Subcutaneous abdominal adipose tissue (tissue), 5 donors: ENCODE measurements at regions not wholly inside any gene's neighbourhood (a gene's known extent, or its start where the extent isn't known, plus 50 kb on each side); places are given as distances from the start of the nearest gene placed in this dataset.

Experiments used
- H3K27ac ChIP-seq: one replicate; pipeline ENCODE4 v1.7.0; 2013; ENCODE audit warnings: low read depth, mild to moderate bottlenecking, inconsistent platforms, low read length, moderate library complexity
- H3K27me3 ChIP-seq, 5 donors: one replicate each; pipeline ENCODE4 v1.7.0; 2013; ENCODE audit warnings: low read length in 5 of 5, inconsistent platforms in 1 of 5; ENCODE audit not compliant: control insufficient read depth in 5 of 5, insufficient read depth in 4 of 5
- H3K36me3 ChIP-seq, 5 donors: one replicate each; pipeline ENCODE4 v1.7.0; 2013; ENCODE audit warnings: low read length in 5 of 5; ENCODE audit not compliant: control insufficient read depth in 5 of 5, insufficient read depth in 5 of 5
- H3K4me1 ChIP-seq, 5 donors: one replicate each; pipeline ENCODE4 v1.7.0; 2013; ENCODE audit warnings: low read length in 5 of 5, mild to moderate bottlenecking in 3 of 5, moderate library complexity in 1 of 5; ENCODE audit not compliant: control insufficient read depth in 5 of 5, insufficient read depth in 5 of 5
- H3K4me3 ChIP-seq, 5 donors: one replicate each; pipeline ENCODE4 v1.7.0; 2013; ENCODE audit warnings: low read length in 5 of 5, low read depth in 1 of 5
- H3K9ac ChIP-seq, 5 donors: one replicate each; pipeline ENCODE4 v1.7.0; 2013; ENCODE audit warnings: low read length in 5 of 5, mild to moderate bottlenecking in 4 of 5, moderate library complexity in 3 of 5
- H3K9me3 ChIP-seq, 5 donors: one replicate each; pipeline ENCODE4 v1.7.0; 2013; ENCODE audit warnings: low read length in 5 of 5; ENCODE audit not compliant: control insufficient read depth in 5 of 5
- donor health status: healthy.
- donor health status: healthy.
- donor health status: healthy.
- donor health status: healthy.
- donor health status: healthy.

- Histone ChIP-seq H3K27me3 (no peaks in the 10 kb centered on the region), H3K36me3 (no peaks in the 10 kb centered on the region), H3K27ac (no peak overlapping the region), H3K9ac (no peak overlapping the region), H3K9me3 (peaks cover 0 to 19% (median 9%) of the 10 kb centered on the region in 5 donors), H3K4me1 (no peaks in the 10 kb centered on the region), H3K4me3 (no peak overlapping the region)
Measured at GRCh38 chr4:159422626-159423025, 319.7 kb downstream of the RAPGEF2 start.

DNA sequence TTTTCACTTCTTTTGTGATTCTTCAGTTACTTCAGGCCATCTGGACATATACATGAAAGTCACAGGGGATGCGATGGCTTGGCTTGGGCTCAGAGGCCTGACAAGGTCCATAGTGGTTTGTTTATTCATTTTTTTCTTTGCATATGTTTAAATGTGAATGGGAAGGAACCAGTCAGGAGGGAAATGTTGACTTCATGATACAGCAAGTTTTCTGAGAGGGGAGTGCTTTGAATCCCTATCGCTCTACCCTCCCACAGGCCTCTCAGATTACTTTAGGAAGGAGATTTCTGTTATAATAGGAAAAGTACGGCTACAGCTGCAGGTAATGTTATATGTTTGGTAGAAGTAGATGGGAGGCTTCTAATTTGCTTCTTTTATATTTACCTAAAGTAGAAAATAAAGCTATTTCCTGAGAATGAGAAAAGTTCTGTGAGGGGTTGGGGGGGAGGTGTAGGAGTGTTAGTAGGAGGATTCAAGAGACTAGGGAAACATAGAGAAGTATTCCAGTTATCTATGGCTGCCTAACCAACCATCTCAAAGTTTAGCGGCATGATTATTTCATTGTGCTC lies 322.9 kb downstream of the RAPGEF2 start:
- H3K27ac ChIP-seq = no peak overlapping the region
- H3K4me3 ChIP-seq = no peak overlapping the region
- H3K4me1 ChIP-seq = peaks cover 0 to 3% (median 0%) of the 10 kb centered on the region in 5 donors
- H3K36me3 ChIP-seq = no peaks in the 10 kb centered on the region
- no peak overlapping the region for H3K9ac ChIP-seq
- H3K9me3 ChIP-seq = peaks cover 0 to 2% (median 0%) of the 10 kb centered on the region in 5 donors
- H3K27me3 ChIP-seq = no peaks in the 10 kb centered on the region

GRCh38 chr4:159428293-159428692 lies 325.4 kb downstream of the RAPGEF2 start:
- no peaks in the 10 kb centered on the region for H3K9me3 ChIP-seq
- H3K27me3 ChIP-seq = no peaks in the 10 kb centered on the region
- H3K4me3 ChIP-seq = no peak overlapping the region
- H3K27ac ChIP-seq = no peak overlapping the region
- no peaks in the 10 kb centered on the region for H3K36me3 ChIP-seq
- peaks cover 0 to 3% (median 0%) of the 10 kb centered on the region in 5 donors for H3K4me1 ChIP-seq
- no peak overlapping the region for H3K9ac ChIP-seq

GRCh38 chr4:159428975-159429692 lies 326.3 kb downstream of the RAPGEF2 start:
- Histone ChIP-seq H3K9ac (no peak overlapping the region), H3K27ac (no peak overlapping the region), H3K27me3 (no peaks in the 10 kb centered on the region), H3K4me3 (peak overlapping the region in 1 of 5 donors; percentile 27), H3K36me3 (no peaks in the 10 kb centered on the region), H3K4me1 (peaks cover 0 to 3% (median 0%) of the 10 kb centered on the region in 5 donors), H3K9me3 (no peaks in the 10 kb centered on the region)

DNA sequence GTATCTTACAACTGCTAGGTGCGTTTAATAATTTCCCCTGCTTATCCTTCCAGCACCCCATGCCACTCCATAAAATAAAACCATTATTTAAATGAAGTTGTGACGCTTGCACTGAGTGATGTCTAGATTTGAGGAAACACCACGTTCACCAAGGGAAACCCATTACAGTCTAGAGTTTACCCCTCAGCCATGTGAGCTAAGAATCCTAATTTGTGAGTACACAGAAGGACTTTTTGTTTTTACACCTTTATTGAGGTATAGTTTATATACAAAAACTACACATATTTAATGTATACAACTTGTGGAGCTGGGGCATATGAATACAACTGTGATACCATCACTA lies 326.8 kb downstream of the RAPGEF2 start:
- Histone ChIP-seq H3K27me3 (no peaks in the 10 kb centered on the region), H3K9me3 (no peaks in the 10 kb centered on the region), H3K36me3 (no peaks in the 10 kb centered on the region), H3K4me1 (peaks cover 0 to 3% (median 0%) of the 10 kb centered on the region in 5 donors), H3K9ac (no peak overlapping the region), H3K4me3 (no peak overlapping the region), H3K27ac (no peak overlapping the region)

- peaks cover 0 to 3% (median 0%) of the 10 kb centered on the region in 5 donors for H3K4me1 ChIP-seq
- no peak overlapping the region for H3K9ac ChIP-seq
- no peaks in the 10 kb centered on the region for H3K36me3 ChIP-seq
- H3K27ac ChIP-seq = no peak overlapping the region
- H3K9me3 ChIP-seq = no peaks in the 10 kb centered on the region
- H3K27me3 ChIP-seq = no peaks in the 10 kb centered on the region
- no peak overlapping the region for H3K4me3 ChIP-seq
Measured at GRCh38 chr4:159430896-159431295, 328.0 kb downstream of the RAPGEF2 start.

GRCh38 chr4:159432436-159432835 lies 329.6 kb downstream of the RAPGEF2 start:
- Histone ChIP-seq H3K36me3 (no peaks in the 10 kb centered on the region), H3K4me1 (peaks cover 0 to 3% (median 0%) of the 10 kb centered on the region in 5 donors), H3K27me3 (no peaks in the 10 kb centered on the region), H3K9me3 (no peaks in the 10 kb centered on the region), H3K27ac (no peak overlapping the region), H3K4me3 (no peak overlapping the region), H3K9ac (no peak overlapping the region)

DNA sequence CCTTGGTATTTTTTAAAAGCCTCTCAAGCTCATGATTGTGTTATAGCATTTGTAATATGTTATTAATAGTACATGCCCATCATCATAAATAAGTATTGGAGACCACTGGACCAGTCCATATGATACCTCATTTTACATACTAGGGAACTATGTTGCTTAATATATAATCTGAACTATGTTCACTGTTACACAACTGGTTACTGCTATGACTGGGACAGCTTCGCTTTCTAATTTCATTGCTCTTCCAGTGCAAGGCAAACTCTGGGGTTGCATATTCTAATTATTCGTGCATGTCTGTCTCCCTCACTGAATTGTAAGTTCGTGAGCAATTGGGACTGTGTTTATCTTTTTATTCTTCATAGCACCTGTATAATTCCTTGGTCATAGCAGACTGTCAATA lies 330.5 kb downstream of the RAPGEF2 start:
- no peak overlapping the region for H3K27ac ChIP-seq
- H3K36me3 ChIP-seq = no peaks in the 10 kb centered on the region
- H3K4me3 ChIP-seq = no peak overlapping the region
- no peaks in the 10 kb centered on the region for H3K9me3 ChIP-seq
- no peaks in the 10 kb centered on the region for H3K27me3 ChIP-seq
- peaks cover 0 to 3% (median 0%) of the 10 kb centered on the region in 5 donors for H3K4me1 ChIP-seq
- no peak overlapping the region for H3K9ac ChIP-seq

GRCh38 chr4:159434114-159434870 lies 331.4 kb downstream of the RAPGEF2 start:
- Histone ChIP-seq H3K9me3 (no peaks in the 10 kb centered on the region), H3K27ac (no peak overlapping the region), H3K4me1 (peaks cover 0 to under 1% (median 0%) of the 10 kb centered on the region in 5 donors), H3K4me3 (no peak overlapping the region), H3K9ac (no peak overlapping the region), H3K27me3 (no peaks in the 10 kb centered on the region), H3K36me3 (no peaks in the 10 kb centered on the region)

DNA sequence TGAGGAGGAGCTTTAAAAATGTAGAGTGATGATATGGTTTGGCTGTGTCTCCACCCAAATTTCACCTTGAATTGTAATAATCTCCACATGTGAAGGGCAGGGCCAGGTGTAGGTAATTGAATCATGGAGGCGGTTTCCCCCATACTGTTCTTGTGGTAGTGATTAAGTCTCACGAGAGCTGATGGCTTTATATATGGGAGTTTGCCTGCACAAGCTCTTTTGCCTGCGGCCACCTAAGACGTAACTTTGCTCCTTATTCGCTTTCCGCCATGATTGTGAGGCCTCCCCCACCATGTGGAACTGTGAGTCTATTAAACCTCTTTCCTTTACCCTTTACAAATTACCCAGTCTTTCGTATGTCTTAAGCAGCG lies 332.0 kb downstream of the RAPGEF2 start:
- no peaks in the 10 kb centered on the region for H3K9me3 ChIP-seq
- H3K27me3 ChIP-seq = no peaks in the 10 kb centered on the region
- no peak overlapping the region for H3K27ac ChIP-seq
- no peak overlapping the region for H3K4me3 ChIP-seq
- no peak overlapping the region for H3K9ac ChIP-seq
- no peaks in the 10 kb centered on the region for H3K36me3 ChIP-seq
- no peaks in the 10 kb centered on the region for H3K4me1 ChIP-seq
